ENCODE measurements at regions not wholly inside any gene's neighbourhood (a gene's known extent, or its start where the extent isn't known, plus 50 kb on each side); places are given as distances from the start of the nearest gene placed in this dataset.
"Not testable (repeated sequence)": the region's sequence is repeated elsewhere in the genome, so short reads cannot be mapped to it uniquely, and the experiment has no call there.

DNA sequence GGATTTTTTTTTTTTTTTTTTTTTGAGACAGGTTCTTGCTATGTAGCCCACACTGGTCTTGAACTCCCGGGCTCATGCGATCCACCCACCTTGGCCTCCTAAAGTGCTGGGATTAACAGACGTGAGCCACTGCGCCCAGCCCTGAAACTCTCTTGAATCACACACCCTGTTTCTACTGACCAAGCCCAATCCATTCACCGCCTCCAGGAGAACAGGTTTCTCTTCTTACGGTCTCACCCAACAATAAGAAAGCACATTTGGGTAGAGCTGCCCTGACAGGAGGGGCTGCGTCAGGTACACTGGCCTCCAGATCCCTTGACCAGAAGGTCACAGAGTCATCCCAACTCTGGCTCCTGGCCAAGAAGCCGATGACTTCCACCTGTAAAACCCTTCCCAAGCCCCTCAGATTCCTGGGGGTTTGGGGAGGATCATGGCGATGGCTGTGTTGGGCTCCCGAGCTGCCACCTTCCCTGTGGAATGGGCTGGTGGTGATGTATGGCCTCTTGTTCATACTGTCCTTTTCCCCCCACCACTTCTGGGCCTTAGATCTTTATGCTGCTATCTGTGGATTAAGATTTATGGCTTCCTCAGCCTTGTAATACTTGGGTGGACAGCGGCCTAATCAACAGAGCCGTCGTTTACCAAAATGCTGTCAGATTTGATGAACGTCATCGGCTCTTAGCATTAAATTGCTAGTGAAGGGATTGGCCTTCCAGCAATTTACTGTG lies 89.1 kb downstream of the KATNIP start:
- no peak for DNase-seq (ENCODE audit: low spot score)

DNA sequence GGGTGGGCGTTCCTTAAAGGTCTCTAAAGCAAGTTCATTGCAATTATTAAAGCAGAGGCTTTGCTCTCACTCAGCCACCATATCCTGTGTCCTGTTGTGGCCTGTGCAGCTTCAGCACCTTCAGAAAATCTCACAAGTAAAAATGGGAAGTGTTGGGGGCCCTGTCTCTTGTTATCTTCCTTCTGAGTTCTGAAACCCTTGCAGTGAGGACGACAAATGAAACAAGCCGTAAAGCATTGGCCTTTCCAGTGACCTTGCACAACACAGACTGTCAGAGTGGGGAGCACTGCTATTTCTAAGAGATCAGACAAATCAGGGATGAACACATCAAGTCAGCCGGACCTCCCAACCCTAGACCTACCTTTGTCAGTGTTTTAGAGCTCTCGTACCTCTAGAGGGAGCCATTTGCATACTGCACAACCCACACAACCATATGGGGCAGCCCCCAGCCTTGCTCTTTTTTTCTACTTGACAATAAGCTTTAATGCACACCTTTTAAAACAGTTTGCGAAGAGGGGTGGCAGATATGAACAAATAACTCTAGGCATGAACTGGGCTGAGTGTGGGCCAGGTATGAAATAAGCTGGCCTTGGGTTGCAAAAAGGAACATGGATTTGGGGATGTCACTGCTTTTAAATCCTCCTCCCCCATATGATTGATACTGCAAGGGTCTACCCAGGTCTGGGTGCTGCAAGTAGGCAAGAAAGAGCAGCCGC lies 89.8 kb downstream of the KATNIP start:
- peak; percentile 79 for DNase-seq (ENCODE audit: low spot score)

DNA sequence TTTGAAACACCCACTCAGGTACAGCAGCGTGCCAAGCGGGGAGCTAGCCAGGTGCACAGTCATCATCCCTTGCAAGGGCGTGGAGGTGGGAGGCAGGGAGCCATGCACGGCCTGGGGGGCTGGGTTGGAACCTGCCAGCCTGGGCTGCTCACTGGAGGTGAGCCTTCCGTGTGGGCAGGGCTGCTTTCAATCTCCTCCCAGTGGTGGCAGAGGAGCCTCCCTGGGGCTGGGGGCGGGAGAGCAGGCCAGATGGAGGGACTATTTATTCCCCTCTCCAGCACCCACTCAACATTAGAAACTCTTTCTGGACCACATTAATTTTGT lies 90.3 kb downstream of the KATNIP start:
- DNase-seq (ENCODE audit: low spot score): peak; percentile 54

DNA sequence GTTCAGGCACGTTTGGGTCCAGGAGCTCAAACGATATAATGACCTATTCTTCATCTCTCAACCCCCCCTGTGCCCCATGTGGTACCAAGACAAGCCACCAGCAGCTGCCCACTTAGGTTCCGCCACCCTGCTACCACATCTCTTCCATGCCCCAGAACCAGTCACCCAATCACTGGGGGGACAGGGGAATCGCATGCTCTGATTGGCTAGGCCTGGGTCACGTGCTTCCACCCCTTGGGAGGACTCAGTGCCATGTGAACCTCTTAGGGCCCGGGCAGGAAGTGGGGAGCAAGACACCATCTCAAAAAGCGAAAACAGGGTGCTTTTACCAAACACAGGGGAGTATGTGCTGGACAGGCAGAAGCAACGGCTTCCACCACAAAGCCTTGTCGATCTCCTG lies 91.3 kb downstream of the KATNIP start:
- DNase-seq (ENCODE audit: low spot score): no peak

DNA sequence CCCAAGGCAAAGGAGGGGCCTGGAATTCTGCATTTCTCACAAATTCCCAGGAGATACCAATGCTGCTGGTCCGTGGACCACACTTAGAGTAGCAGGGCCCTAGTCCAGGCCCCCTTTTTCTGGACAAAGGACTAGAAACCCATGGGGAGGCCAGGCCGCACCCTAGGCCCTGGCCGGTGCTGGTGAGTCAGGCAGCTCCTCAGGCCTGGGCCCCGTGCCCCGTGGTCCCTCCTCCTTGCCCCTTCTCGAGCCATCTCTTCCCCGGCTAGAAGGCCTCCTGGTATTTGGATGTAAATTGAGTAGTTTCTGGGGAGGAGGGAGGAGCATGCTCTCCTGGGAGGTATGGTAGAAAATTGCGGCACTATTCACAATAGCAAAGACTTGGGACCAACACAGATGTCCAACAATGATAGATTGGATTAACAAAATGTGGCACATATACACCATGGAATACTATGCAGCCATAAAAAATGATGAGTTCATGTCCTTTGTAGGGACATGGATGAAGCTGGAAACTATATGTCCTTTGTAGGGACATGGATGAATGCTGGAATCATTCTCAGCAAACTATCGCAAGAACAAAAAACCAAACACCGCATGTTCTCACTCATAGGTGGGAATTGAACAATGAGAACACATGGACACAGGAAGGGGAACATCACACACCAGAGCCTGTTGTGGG lies 91.9 kb downstream of the KATNIP start:
- not testable (repeated sequence) for DNase-seq (ENCODE audit: low spot score)

DNA sequence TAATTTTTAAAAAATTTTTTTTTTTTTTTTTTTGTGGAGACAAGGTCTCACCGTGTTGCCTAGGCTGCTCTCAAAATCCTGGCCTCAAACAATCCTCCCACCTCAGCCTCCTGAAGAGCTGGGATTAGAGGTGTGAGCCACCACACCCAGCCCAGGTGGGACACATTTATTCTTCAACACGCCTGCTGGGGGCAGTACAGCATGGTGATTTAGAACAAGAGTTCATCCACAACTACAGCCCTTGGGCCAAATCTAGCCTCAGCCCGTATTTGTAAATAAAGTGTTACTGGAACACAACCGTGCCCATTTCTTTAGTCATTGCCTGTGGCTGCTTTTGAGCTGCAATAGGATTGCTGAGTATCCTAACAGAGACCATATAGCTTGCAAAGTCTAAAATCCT lies 92.8 kb downstream of the KATNIP start:
- no peak for DNase-seq (ENCODE audit: low spot score)

DNA sequence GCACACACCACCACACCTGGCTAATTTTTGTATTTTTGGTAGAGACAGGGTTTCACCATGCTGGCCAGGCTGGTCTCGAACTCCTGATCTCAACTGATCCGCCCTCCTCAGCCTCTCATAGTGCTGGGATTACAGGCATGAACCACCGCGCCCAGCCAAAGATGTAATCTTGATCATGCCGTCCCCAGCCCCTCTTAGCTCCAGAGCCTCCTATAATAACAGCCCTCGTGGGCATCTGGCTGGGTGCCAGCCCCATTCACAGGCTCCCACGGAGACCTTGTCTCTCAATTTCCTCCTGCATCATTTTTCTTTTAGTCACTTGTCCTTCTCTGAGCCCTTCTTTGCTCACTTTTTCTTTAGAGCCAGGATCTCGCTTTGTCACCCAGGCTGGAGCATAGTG lies 94.2 kb downstream of the KATNIP start:
- DNase-seq (ENCODE audit: low spot score): no peak

DNA sequence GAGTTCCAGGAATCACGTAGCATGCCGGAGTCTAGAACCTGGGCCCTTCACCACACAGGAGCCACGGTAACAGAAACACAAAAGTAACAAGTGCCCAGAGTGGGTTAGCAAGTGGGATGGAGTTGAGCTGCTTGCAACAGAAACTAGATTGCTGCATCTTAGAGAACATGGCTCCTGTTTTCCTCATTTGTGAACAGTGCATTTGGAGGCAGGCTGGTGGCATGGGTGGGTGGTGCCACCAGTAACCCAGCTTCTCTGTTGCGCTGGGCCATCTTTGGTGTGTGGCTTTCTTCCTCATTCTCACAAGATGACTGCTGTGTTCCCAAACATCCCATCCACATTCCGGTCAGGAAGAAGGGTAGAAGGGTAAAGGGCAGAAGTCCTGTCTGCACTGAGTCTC lies 95.5 kb downstream of the KATNIP start:
- DNase-seq (ENCODE audit: low spot score): no peak

DNA sequence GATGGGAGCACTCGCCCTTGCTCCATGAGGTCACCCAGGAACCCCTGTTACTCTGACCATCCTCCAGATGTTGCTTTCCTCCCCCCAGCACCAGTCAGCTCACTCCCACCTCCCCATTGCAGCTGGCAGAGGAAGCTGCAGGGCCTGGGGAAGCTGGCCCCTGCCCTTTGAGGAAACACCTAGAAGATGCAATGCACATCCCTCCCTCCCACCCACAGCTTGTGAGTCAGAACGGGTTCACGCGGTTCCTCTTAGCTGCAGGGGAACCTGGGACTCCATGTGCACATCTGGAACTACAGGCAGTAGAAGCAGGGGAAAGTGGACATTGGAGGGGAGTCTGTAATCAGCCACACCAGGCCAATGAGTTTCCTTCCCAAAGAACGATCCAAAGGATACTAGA lies 96.9 kb downstream of the KATNIP start:
- DNase-seq (ENCODE audit: low spot score): no peak

DNA sequence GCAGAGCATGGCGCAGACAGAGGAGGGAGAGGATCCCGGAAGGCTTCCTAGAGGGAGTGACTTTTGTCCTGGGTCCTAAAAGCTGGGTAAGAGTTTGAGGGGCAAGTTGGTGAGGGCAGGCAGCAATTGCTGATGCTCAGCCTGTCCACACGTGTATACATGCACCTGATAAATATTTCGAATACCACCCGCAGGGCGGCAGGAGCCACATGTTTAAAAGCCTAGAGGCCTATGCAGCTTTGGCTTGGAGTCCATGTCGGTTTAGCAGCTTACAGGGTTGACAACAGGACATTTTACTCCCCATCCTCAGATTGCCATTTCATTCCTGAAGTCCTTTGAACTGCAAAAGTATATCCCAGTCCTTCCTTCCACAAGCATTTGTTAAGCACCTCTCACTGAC lies 99.1 kb downstream of the KATNIP start:
- DNase-seq (ENCODE audit: low spot score): no peak

DNA sequence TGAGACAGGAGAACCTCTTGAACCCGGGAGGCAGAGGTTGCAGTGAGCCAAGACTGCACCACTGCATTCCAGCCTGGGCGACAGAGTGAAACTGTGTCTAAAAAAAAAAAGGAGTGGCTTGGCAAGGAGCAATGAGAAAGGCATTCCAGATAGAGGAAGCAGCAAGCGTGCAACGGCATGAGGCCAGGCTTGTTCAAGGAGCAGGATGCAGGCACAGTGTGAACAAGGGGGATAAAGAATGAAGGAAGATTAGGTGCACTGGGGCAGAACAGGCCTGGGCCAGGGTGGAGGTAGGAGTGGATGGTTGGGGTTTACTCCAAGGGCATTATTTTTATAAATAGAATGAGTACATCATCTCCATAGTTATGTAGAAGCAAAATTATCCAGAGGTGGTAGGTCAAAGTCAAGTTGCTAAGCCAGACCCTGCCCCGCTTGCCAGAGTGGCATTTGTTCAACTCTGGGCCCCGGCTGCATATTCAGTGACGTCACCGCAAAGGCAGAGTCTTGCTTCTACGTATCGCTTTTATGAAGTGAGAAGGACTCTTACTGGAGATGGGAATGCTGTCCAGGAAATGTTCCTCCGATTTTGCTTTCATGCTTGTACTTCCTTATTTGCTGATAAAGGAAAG lies 100.2 kb downstream of the KATNIP start:
- no peak for DNase-seq (ENCODE audit: low spot score)

DNA sequence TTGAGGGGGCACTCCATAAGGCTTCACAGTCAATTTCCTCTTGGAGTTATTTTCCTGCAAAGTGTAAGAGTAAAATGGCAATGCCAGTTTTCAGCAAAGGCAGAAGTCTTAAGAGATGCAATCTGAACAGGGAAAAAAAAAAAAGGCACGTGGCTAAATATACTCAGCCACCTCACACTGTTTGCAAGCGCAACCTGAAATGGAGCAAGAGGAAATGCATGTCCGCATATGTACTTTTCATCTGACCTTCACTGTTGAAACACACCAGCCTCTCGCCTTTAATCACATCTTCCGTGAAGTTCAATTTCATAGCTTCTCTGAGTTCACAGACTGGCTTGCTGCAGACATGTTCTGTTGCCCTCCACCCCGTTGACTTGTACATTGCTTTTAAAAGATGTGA lies 101.4 kb downstream of the KATNIP start:
- no peak for DNase-seq (ENCODE audit: low spot score)

DNA sequence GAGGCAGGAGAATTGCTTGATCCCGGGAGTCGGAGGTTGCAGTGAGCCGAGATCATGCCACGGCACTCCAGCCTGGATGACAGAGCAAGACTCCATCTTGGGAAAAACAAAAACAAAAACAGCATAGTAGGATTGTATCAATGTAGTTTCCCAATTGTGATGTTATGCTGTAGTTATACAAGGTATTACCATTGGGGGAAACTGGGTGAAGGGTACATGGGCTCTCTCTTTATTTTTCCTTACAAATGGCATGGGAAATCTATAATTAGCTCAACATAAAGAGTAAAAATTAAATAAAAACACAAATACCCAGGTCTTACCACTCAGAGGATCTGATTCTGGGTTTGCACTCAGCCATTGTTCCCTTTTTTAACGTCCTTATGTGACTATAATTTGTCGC lies 107.9 kb downstream of the KATNIP start:
- DNase-seq (ENCODE audit: low spot score): no peak

DNA sequence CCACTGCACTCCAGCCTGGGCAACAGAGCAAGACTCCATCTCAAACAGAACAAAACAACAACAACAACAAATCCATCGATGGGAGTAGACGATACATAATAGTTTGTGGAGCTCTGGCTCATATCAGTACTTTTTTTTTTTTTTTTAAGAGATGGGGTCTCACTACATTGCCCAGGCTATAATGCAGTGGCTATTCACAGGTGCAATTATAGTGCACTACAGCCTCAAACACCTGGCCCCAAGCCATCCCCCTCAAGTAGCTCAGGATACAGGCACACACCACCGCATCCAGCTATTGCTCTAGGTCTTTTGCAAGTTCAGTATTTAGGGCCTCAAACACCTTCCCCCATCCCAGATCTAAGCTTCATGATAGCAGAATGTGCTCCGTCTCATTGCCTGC lies 110.6 kb downstream of the KATNIP start:
- DNase-seq (ENCODE audit: low spot score): no peak

DNA sequence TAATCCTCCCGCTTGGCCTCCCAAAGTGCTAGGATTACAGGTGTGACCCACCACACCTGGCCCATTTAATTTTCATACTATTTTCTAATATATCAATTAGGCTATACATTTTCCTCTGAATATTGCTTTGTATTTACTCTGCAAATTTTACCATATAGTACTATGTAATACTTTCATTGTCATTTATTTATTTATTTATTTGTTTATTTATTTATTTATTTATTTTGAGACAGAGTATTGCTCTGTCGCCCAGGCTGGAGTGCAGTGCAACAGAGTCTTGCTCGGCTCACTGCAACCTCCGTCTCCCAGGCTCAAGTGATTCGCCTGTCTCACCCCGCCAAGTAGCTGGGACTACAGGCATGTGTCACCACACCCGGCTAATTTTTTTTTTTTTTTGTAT lies 113.3 kb downstream of the KATNIP start:
- not testable (repeated sequence) for DNase-seq (ENCODE audit: low spot score)

DNA sequence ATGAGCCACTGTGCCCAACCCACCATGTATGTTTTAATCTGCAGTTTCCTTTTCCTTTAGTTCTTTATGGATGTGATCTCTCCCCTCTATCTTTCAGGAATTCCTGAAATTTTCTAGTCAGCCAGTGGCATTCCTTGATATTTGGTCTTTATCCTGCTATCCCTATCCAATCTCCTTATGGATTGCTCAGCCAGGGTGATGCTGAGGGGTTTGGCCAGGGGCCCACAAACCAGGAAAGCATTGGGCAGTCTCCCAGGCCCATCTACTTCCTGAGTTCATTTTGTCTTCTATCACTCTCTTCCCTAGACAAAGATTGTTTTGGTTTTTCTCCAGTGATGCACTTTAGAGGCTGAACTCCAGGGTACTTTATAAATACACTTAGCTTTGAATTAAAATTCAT lies 115.9 kb downstream of the KATNIP start:
- no peak for DNase-seq (ENCODE audit: low spot score)

DNA sequence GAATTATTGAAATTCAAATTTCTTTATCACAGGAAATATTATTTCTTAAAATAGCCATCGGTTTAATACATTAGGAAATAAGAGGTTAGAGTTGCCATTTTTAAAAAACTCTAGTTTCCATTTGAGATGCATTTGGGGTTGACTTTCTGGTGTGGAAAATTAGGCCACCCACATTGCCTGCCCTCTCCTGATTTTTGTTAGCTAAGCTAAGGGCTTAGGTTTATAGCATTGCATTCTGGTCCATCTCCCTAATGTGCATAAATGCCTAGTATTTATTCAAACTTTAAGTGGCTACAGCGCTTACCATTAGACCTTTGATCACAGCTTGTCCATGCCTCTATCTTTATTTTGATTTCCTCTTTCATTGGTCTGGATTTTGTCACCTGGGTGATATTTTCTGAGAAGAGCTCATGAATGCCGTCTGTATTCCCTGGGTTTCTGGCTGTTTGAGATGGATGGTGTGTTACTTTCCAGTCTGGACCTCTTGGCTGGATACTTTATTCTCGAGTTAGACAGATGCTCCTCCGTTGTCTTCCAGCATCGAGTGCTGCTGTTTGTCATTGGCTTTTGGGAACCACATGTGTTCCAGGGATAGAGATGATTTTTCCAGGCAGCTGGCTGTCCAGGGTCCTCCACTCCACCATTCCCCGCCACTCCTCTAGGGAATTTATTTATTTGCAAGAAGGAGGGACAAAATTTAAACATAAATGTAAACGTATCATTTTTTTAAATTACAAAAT lies 120.3 kb downstream of the KATNIP start:
- DNase-seq (ENCODE audit: low spot score): no peak

DNA sequence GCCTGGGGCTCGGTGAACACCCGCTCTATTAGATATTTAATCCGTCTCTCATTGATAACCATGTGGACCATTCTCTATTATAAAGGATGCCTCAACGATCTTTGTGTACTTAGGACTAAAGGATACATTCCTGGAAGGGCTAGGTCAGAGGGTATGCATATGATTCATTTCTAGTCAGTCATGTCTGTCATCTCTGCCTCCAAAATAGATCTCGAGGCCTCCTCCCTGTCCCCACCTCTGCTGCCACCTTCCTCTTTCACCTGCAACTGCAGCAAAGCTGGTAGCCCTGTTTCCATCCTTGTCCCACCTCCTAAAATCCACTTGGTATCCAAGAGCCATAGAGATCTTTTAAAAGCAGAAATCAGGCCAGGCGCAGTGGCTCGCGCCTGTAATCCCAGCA lies 121.5 kb downstream of the KATNIP start:
- DNase-seq (ENCODE audit: low spot score): no peak

DNA sequence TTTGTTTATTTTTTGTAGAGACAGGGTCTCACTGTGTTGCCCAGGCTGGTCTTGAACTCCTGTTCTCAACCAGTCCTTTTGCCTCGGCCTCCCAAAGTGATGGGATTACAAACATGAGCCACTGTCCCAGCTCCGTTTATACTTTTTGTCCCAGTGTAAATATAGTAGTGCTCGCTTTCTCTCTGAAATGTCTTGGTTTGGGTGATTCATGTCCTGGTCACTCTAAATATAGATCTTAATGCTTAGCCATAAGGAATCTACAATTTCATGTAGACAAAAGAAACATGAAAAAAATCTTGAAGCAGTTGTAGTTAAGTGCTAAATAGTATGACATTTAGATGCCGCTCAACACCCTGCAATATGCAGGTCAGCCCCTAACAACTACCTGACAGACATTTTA lies 126.9 kb downstream of the KATNIP start:
- DNase-seq (ENCODE audit: low spot score): no peak

DNA sequence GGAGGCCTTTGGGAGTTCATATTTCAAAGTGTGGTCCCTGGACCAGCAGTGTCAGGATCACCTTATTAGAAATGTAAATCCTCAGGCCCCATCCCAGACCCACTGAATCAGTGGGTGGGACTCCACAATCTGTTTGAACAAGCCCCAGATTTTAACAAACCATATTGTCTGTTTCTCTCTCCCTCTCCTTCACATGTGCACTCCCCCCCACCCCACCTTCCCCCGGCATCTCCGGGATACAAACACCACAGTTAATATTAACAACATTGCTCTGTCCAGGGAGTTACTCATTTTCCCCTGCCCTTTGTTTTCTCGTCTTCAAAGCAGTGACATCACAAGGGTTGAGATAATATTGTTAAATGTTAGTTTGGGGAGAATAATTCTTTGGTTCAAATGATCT lies 127.3 kb downstream of the KATNIP start:
- DNase-seq (ENCODE audit: low spot score): no peak

DNA sequence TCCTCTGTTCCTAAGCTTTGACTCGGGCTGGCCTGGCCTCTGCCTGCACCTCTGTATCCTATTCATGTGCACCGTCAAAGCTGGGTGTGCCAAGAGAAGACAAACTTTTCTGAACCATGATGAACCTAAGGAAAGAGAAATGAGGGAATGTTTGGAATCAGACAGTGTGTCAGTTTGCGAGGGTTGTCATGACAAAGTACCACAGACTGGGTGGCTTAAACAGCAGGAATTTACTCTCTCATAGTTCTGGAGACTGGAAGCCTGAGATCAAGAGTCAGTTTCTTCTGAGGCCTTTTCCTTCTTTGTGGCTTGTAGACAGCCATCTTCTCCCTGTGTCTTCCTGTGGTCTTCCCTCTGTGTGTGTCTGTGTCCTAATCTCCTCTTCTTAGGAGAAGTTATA lies 129.0 kb downstream of the KATNIP start:
- DNase-seq (ENCODE audit: low spot score): no peak

DNA sequence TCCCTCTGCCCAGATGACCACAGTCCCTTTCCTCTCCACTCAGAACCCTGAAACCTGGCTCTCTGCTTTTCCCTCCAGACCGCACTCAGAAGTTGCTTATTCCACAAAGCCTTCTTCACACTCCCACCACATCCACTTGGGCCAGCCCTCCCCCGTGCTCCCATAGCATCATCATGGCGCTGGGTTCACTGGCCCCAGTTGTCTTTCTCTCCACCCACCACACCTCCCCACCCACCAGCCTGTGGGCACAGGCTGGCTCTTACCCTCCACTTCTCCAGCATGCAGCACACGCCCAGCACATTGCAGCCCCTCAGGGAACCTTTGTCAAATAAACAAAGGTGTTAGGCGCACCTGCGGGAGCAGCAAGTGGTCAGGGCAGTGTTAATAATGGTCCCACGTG lies 130.0 kb downstream of the KATNIP start:
- DNase-seq (ENCODE audit: low spot score): no peak
